ENCODE measurements at regions not wholly inside any gene's neighbourhood (a gene's known extent, or its start where the extent isn't known, plus 50 kb on each side); places are given as distances from the start of the nearest gene placed in this dataset.

GRCh38 chr10:18759575-18759974 lies 100.3 kb downstream of the ARL5B start:
- TF ChIP-seq CTCF (IDR thresholded peaks at IDR 0.05) (no peak), POLR2A (IDR thresholded peaks at IDR 0.05) (no peak), EP300 (IDR thresholded peaks at IDR 0.05; ENCODE audit: low read depth) (no peak), POLR2AphosphoS5 (IDR thresholded peaks at IDR 0.05) (no peak)
